ENCODE measurements at regions not wholly inside any gene's neighbourhood (a gene's known extent, or its start where the extent isn't known, plus 50 kb on each side); places are given as distances from the start of the nearest gene placed in this dataset.

DNA sequence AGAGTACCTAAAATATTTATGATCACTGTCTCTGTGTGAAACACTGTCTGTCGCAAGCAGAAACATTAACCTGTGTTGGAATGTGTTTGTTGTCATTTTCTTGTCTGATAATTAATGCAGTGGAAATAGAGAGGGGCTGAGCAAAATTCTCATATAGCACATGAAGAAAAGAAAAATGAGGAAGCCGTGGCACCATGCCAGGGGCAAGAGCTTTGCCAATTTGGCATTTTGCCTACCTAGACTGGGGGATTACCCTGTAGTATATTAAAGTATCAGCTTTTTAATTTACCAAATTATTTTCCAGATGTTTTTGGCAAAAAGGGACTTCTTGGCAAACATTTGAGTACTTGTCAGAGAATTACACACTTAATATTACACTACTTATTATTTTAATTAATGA, 1326.6 kb upstream of the GOT2 start:
- H2AFZ ChIP-seq (ENCODE audit: low read depth, low read length): no peak overlapping the region
- ATAC-seq (no peak), DNase-seq (ENCODE audit: extremely low read depth in 1 of 4, low spot score in 3 of 4) (no peak), FAIRE-seq (no peak)
- in situ Hi-C loops (cut with MboI) (no loop called here), intact Hi-C loops (cut with micrococcal nuclease) (loop anchor here (5.0 kb wide), 1 partner anchor 48 kb away; no protein-coding TSS in a partner anchor)
- WGBS (ENCODE audit: insufficient coverage, low coverage, missing lambda C conversion rate): 0% methylated on average over 2 of the region's 2 CpGs
- no peaks in the 10 kb centered on the region; the same call in 1 of the 2 replicates for H3K9me3 ChIP-seq (replicated peaks; ENCODE audit: control insufficient read depth, insufficient read depth, low read depth, low read length)
- H3K27me3 ChIP-seq (ENCODE audit: control insufficient read depth in 2 of 2, insufficient read depth in 2 of 2, low read length in 2 of 2): no peaks in the 10 kb centered on the region
- ChIA-PET CTCF (ENCODE audit: low intra/inter-chr PET ratio) (no interaction called here), POLR2A (no interaction called here)
- no peaks in the 10 kb centered on the region for H3K36me3 ChIP-seq (ENCODE audit: control insufficient read depth, insufficient read depth, low read length)
- no TSS peak for BruUV-seq (replicated peaks)
- H3K9me1 ChIP-seq (ENCODE audit: control insufficient read depth, insufficient read depth, low read length): no peaks in the 10 kb centered on the region
- no peaks in the 10 kb centered on the region for H4K20me1 ChIP-seq (replicated peaks; ENCODE audit: control insufficient read depth, insufficient read depth, low read length)
- TF ChIP-seq USF2 (CRISPR knock-in tag; IDR thresholded peaks at IDR 0.05) (no peak), NCOA2 (IDR thresholded peaks at IDR 0.05; ENCODE audit: partially characterized antibody in 2 of 2) (no peak), TARDBP (IDR thresholded peaks at IDR 0.05) (no peak)
- H3K79me2 ChIP-seq (ENCODE audit: control insufficient read depth, insufficient read depth, low read length): no peaks in the 10 kb centered on the region
- H3K9ac ChIP-seq (ENCODE audit: insufficient read depth in 1 of 2, low read depth in 2 of 2, low read length in 2 of 2): no peak overlapping the region
- H3K27ac ChIP-seq (ENCODE audit: extremely low read depth, low read depth, low read length): no peak overlapping the region
- no peak overlapping the region for H3K4me3 ChIP-seq
- H3K4me1 ChIP-seq (replicated peaks in 1 of 2; ENCODE audit: control insufficient read depth in 2 of 2, insufficient read depth in 2 of 2, low read length in 2 of 2): no peaks in the 10 kb centered on the region
- no peak overlapping the region for H3K4me2 ChIP-seq (ENCODE audit: insufficient read depth, low read length)

GRCh38 chr16:60059141-60059540, 1325.0 kb upstream of the GOT2 start:
- Histone ChIP-seq H3K36me3 (ENCODE audit: control insufficient read depth, insufficient read depth, low read length) (no peaks in the 10 kb centered on the region), H4K20me1 (replicated peaks; ENCODE audit: control insufficient read depth, insufficient read depth, low read length) (no peaks in the 10 kb centered on the region), H3K9me3 (replicated peaks; ENCODE audit: control insufficient read depth, insufficient read depth, low read depth, low read length) (no peaks in the 10 kb centered on the region; the same call in 1 of the 2 replicates), H3K27ac (ENCODE audit: extremely low read depth, low read depth, low read length) (no peak overlapping the region), H3K27me3 (ENCODE audit: control insufficient read depth in 2 of 2, insufficient read depth in 2 of 2, low read length in 2 of 2) (no peaks in the 10 kb centered on the region), H3K79me2 (ENCODE audit: control insufficient read depth, insufficient read depth, low read length) (no peaks in the 10 kb centered on the region), H3K4me2 (ENCODE audit: insufficient read depth, low read length) (no peak overlapping the region), H3K4me1 (replicated peaks in 1 of 2; ENCODE audit: control insufficient read depth in 2 of 2, insufficient read depth in 2 of 2, low read length in 2 of 2) (no peaks in the 10 kb centered on the region), H3K4me3 (no peak overlapping the region), H3K9ac (ENCODE audit: insufficient read depth in 1 of 2, low read depth in 2 of 2, low read length in 2 of 2) (no peak overlapping the region), H2AFZ (ENCODE audit: low read depth, low read length) (no peak overlapping the region), H3K9me1 (ENCODE audit: control insufficient read depth, insufficient read depth, low read length) (no peaks in the 10 kb centered on the region)
- ATAC-seq (no peak), FAIRE-seq (no peak), DNase-seq (ENCODE audit: extremely low read depth in 1 of 4, low spot score in 3 of 4) (no peak)
- in situ Hi-C loops (cut with MboI) (no loop called here), intact Hi-C loops (cut with micrococcal nuclease) (no loop called here)
- ChIA-PET CTCF (ENCODE audit: low intra/inter-chr PET ratio) (no interaction called here), POLR2A (interaction anchor here (0.8 kb wide), 1 partner anchor 1152 kb away, joined by 3 read pairs; no protein-coding TSS in a partner anchor)
- 0% methylated on average over 1 of the region's 1 CpG for WGBS (ENCODE audit: insufficient coverage, low coverage, missing lambda C conversion rate)
- no TSS peak for BruUV-seq (replicated peaks)
- TF ChIP-seq, protein P1, sequence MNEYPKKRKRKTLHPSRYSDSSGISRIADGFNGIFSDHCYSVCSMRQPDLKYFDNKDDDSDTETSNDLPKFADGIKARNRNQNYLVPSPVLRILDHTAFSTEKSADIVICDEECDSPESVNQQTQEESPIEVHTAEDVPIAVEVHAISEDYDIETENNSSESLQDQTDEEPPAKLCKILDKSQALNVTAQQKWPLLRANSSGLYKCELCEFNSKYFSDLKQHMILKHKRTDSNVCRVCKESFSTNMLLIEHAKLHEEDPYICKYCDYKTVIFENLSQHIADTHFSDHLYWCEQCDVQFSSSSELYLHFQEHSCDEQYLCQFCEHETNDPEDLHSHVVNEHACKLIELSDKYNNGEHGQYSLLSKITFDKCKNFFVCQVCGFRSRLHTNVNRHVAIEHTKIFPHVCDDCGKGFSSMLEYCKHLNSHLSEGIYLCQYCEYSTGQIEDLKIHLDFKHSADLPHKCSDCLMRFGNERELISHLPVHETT (CRISPR knock-in tag; conservative IDR thresholded peaks at IDR 0.05 in 1 of 2, IDR thresholded peaks at IDR 0.05 in 1 of 2): no peak
- TF ChIP-seq, protein P2, sequence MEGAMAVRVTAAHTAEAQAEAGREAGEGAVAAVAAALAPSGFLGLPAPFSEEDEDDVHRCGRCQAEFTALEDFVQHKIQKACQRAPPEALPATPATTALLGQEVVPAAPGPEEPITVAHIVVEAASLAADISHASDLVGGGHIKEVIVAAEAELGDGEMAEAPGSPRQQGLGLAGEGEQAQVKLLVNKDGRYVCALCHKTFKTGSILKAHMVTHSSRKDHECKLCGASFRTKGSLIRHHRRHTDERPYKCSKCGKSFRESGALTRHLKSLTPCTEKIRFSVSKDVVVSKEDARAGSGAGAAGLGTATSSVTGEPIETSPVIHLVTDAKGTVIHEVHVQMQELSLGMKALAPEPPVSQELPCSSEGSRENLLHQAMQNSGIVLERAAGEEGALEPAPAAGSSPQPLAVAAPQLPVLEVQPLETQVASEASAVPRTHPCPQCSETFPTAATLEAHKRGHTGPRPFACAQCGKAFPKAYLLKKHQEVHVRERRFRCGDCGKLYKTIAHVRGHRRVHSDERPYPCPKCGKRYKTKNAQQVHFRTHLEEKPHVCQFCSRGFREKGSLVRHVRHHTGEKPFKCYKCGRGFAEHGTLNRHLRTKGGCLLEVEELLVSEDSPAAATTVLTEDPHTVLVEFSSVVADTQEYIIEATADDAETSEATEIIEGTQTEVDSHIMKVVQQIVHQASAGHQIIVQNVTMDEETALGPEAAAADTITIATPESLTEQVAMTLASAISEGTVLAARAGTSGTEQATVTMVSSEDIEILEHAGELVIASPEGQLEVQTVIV (CRISPR knock-in tag; IDR thresholded peaks at IDR 0.05; ENCODE audit: borderline replicate concordance): no peak
